ENCODE measurements at regions not wholly inside any gene's neighbourhood (a gene's known extent, or its start where the extent isn't known, plus 50 kb on each side); places are given as distances from the start of the nearest gene placed in this dataset.
"Not testable (repeated sequence)": the region's sequence is repeated elsewhere in the genome, so short reads cannot be mapped to it uniquely, and the experiment has no call there.

DNA sequence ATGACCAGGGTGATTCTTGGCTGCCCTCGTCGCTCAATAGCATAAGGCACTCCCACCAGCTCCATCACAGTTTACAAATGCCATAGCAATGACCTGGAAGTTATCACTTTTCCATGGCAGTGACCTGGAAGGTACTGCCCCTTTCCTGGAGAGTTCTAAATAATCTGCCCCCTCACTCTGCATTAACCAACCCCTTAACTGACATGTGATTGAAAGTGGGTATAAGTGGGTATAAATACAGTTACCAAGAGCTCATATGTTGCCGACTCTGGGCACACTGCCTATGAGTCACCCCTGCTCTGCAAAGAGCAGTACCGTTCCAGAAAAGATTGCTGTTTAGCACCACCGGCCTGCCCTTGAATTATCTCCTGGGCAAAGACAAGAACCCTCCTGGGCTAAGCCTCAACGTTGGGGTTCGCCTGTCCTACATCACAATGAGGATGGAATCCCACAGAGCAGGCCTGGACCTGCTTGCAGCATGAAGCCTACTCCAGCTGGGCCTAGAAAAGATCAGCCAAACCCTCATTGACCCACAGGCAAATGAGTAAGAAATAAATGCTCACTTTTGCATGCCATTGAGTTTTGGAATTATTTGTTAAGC is 95.2 kb upstream of the SEC14L1 start:
- TF ChIP-seq, protein P1, sequence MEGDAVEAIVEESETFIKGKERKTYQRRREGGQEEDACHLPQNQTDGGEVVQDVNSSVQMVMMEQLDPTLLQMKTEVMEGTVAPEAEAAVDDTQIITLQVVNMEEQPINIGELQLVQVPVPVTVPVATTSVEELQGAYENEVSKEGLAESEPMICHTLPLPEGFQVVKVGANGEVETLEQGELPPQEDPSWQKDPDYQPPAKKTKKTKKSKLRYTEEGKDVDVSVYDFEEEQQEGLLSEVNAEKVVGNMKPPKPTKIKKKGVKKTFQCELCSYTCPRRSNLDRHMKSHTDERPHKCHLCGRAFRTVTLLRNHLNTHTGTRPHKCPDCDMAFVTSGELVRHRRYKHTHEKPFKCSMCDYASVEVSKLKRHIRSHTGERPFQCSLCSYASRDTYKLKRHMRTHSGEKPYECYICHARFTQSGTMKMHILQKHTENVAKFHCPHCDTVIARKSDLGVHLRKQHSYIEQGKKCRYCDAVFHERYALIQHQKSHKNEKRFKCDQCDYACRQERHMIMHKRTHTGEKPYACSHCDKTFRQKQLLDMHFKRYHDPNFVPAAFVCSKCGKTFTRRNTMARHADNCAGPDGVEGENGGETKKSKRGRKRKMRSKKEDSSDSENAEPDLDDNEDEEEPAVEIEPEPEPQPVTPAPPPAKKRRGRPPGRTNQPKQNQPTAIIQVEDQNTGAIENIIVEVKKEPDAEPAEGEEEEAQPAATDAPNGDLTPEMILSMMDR (conservative IDR thresholded peaks at IDR 0.05; ENCODE audit: low read depth) = no peak
- CTCF ChIA-PET = interaction anchor here (0.6 to 2.5 kb wide), 5 partner anchors 9 to 215 kb away, joined by 3 to 16 read pairs (median 6); partner anchors contain the start of gene MGAT5B
- peak overlapping the region; percentile 76 for H3K27ac ChIP-seq
- POLR2A ChIA-PET (ENCODE audit: low non-redundant PET) = interaction anchor here (0.6 kb wide), 1 partner anchor 1714 kb away, joined by 3 read pairs; no protein-coding TSS in a partner anchor
- DNase-seq (ENCODE audit: low spot score) = peak; percentile 69

DNA sequence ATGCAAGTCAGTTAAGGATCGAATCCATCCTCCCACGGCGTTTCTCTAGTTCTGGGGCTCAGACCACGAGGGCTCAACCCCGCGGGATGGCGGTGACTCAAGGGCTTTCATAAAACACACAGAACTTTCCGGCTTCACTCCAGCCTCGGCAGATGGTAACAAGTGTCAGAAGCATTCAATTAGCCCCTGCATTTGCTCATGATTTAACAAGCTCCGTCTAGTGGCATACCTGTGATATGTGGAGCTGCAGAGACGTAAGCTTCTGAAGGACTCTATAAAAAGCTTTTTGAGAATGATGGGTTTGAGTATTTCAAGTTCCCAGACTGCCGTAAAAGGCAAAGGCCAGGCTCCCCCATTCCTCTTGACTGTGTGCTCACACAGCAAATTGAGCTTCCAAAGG is 91.3 kb upstream of the SEC14L1 start:
- POLR2A ChIA-PET (ENCODE audit: low non-redundant PET) = no interaction called here
- CTCF ChIA-PET = interaction anchor here (0.7 kb wide), 1 partner anchor 181 kb away, joined by 3 read pairs; the partner anchor contains the start of gene MGAT5B
- DNase-seq (ENCODE audit: low spot score) = no peak
- TF ChIP-seq, protein P1 (conservative IDR thresholded peaks at IDR 0.05; ENCODE audit: low read depth) = no peak
- no peak overlapping the region for H3K27ac ChIP-seq

DNA sequence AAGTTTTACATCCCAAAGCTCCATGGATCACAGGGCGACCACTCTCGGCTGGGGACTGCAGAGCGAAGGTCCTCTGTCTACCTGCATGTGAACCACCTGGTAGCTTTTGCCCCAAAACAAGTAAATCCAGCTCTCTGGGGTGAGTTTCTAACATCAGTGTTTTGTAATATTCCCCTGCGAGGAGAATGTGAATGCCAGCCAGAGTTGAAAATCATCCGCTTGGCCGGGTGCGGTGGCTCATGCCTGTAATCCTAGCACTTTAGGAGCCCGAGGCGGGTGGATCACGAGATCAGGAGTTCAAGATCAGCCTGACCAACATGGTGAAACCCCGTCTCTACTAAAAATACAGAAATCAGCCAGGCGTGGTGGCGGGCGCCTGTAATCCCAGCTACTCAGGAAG is 89.9 kb upstream of the SEC14L1 start:
- CTCF ChIA-PET = interaction anchor here (0.6 to 0.7 kb wide), 2 partner anchors 12 to 42 kb away, joined by 3 to 4 read pairs; no protein-coding TSS in a partner anchor
- H3K27ac ChIP-seq; DNase-seq (ENCODE audit: low spot score): not testable (repeated sequence)
- POLR2A ChIA-PET (ENCODE audit: low non-redundant PET) = interaction anchor here (0.6 kb wide), 1 partner anchor 191 kb away, joined by 3 read pairs; no protein-coding TSS in a partner anchor

DNA sequence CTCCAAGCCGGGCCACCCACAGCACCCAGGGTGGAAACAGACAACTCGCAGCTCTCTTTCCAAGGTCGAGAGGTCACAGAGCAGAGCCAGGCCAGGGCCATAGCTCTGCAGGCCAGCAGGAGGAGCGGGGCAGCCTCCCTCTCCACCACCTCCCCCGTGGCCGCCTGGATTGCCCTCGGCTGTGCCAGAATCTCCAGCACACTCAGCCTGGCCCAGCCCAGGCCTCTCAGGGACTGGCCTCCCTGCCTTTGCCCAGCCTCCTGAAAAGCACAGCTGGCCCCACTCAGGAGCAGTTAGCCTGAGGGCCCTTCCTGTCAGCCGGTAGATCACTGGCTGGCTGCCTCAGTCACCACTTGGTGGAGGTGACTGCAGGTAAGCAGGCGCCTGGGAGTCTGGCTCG is 85.8 kb upstream of the SEC14L1 start:
- no peak for DNase-seq (ENCODE audit: low spot score)
- CTCF ChIA-PET = interaction anchor here (0.7 to 2.4 kb wide), 3 partner anchors 23 to 187 kb away, joined by 5 to 12 read pairs (median 5); partner anchors contain the start of gene MGAT5B

DNA sequence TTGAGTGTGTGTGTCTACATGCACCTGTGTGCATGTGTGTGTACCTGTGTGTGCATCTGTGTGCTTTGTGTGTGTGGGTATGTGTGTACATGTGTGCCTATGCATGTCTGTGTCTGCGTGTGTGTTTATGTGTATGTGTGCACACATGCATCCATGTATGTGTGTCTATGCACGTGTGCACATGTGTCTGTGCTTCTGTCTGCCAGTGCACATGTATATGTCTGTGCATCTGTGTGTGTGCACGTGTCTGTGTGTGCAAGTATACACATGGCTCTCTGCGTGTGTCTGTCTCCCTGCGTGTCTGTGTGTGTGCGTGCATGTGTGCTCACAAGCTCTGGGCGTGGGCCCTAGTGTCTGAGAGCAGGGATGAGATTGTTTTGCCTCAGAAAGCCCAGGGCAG is 85.3 kb upstream of the SEC14L1 start:
- ChIA-PET CTCF (interaction anchor here (0.5 to 2.4 kb wide), 8 partner anchors 11 to 996 kb away, joined by 3 to 42 read pairs (median 8); partner anchors contain the start of gene MGAT5B), POLR2A (ENCODE audit: low non-redundant PET) (no interaction called here)
- DNase-seq (ENCODE audit: low spot score) = no peak
- H3K27ac ChIP-seq = no peak overlapping the region
- TF ChIP-seq, protein P1 (conservative IDR thresholded peaks at IDR 0.05; ENCODE audit: low read depth) = no peak

More for the DNA sequence above, 85.8 kb upstream of the SEC14L1 start:
- POLR2A ChIA-PET (ENCODE audit: low non-redundant PET) = no interaction called here
- TF ChIP-seq, protein P1 (conservative IDR thresholded peaks at IDR 0.05; ENCODE audit: low read depth) = no peak
- no peak overlapping the region for H3K27ac ChIP-seq

DNA sequence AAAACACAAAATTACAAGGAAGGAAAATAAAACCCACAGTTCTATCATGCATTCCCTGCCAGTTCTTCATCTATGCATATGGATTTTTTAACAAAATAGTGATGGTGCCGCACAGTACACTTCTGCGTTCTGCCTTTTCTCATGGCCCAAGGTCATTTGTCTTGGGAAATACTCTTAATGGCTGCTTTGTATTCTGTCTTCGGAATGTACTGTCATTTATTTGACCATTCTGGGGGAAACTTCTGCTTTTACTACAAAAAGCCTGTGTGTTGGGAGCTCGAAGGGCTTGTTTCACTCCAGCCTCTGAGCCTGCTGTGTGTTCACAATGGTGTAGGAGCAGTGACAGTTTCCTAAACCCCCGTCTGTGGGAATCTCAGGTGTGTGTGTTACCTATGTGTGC is 82.8 kb upstream of the SEC14L1 start:
- TF ChIP-seq, protein P1 (conservative IDR thresholded peaks at IDR 0.05; ENCODE audit: low read depth) = no peak
- ChIA-PET CTCF (interaction anchor here (1.6 kb wide), 1 partner anchor 190 kb away, joined by 5 read pairs; the partner anchor contains the start of gene MGAT5B), POLR2A (ENCODE audit: low non-redundant PET) (no interaction called here)
- no peak overlapping the region for H3K27ac ChIP-seq
- no peak for DNase-seq (ENCODE audit: low spot score)

DNA sequence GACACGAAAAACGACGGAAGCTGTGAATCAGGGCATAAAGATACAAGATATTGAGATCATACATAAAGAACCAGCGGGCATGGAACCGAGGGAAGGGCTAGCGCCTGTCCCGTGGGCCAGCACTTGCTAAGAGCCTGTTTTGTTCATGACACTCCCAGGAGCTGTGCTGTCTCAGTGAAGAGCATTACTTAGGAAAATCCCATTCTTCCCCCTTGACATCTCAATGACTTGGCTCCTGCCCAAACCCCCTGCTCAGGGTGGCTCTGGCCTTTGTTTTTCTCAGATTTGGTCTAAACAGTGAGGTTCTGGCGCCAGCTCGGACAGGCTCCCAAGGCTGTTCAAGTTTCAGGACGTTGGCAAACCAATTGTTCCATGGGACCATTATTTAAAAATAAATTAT is 79.1 kb upstream of the SEC14L1 start:
- no peak overlapping the region for H3K27ac ChIP-seq
- POLR2A ChIA-PET (ENCODE audit: low non-redundant PET) = no interaction called here
- TF ChIP-seq, protein P1 (conservative IDR thresholded peaks at IDR 0.05; ENCODE audit: low read depth) = no peak
- DNase-seq (ENCODE audit: low spot score) = no peak
- CTCF ChIA-PET = interaction anchor here (0.5 to 2.2 kb wide), 2 partner anchors 21 to 194 kb away, joined by 3 to 8 read pairs; partner anchors contain the start of gene MGAT5B

Data from RWPE1 (cell line).